COLO668 (cell line): ENCODE measurements at regions not wholly inside any gene's neighbourhood (a gene's known extent, or its start where the extent isn't known, plus 50 kb on each side); places are given as distances from the start of the nearest gene placed in this dataset.
"Not testable (repeated sequence)": the region's sequence is repeated elsewhere in the genome, so short reads cannot be mapped to it uniquely, and the experiment has no call there.

Experiments used
- DNase-seq: peaks from one replicate; lab custom pipeline; 2025; ENCODE audit not compliant: unreplicated experiment; lab: John Stamatoyannopoulos, UW

- no peak for DNase-seq
Observed at GRCh38 chr14:66008631-66009030, 477.5 kb upstream of the CCDC196 start.

- no peak for DNase-seq
Observed at GRCh38 chr14:66009089-66009488, 477.1 kb upstream of the CCDC196 start.

DNA sequence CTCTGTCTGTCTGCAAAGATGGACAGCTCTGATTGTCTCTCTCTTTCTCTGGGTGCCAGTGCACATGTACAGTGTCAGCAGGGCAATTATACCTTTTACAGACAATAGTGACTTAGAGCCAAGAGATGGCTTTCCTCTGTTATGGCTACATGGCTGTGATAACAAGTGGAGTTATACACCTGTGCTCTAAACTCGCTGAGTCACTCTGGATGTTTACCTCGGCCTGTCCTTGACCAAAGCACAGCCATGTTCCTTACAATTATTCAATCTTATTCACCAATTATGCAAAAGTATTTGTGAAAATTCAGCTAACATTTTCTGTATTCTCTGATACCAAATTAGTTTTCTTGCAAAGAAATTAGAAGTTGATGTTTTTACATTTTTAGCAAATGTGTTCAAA, 475.5 kb upstream of the CCDC196 start:
- DNase-seq: no peak

- DNase-seq: no peak
Observed at GRCh38 chr14:66011855-66012254, 474.3 kb upstream of the CCDC196 start.

DNA sequence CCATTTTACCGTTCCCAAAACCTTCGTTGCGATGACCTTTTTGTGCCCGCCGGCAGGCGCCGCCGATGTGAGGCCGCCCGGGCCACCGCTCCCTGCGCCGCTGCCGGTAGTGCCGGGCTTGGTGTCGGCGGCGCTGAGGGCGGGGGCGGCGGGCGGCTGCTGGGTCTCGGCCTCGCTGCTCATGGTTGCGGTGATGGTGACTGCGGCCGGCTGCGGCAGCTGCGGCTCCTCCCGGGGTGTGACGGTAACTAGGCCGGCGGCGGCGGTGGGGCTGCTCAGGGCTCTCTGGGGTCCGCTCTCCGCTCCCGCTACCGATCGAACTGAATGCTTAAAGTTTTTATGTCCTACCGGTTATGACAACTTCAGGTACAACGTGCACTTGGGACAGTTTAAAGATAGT, 472.6 kb upstream of the CCDC196 start:
- DNase-seq: not testable (repeated sequence)

- DNase-seq: peak; percentile 12
Observed at GRCh38 chr14:66015071-66015780, 470.9 kb upstream of the CCDC196 start.

GRCh38 chr14:66017927-66018326, 468.2 kb upstream of the CCDC196 start:
- DNase-seq: no peak

DNA sequence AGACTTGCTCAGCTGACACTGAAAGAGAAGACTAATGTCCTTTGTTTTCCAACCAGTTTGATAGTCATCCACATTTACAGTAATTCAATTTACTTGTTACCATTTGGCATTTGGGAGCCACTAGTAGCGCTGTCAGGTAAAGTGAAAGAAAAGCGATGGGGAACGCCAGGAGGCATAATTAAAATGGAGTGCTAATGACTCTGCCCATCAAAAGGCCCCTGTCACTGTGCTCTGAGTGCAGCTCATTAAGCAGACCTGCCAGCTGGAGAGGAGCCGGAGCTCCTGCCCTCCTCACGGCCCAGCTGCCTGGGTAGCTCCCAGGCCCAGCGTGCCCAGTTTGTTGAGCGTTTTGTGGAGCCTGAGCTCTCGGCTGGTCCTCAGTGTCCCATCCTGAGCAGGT, 463.6 kb upstream of the CCDC196 start:
- DNase-seq: no peak

- DNase-seq: no peak
Observed at GRCh38 chr14:66025779-66026178, 460.4 kb upstream of the CCDC196 start.

DNA sequence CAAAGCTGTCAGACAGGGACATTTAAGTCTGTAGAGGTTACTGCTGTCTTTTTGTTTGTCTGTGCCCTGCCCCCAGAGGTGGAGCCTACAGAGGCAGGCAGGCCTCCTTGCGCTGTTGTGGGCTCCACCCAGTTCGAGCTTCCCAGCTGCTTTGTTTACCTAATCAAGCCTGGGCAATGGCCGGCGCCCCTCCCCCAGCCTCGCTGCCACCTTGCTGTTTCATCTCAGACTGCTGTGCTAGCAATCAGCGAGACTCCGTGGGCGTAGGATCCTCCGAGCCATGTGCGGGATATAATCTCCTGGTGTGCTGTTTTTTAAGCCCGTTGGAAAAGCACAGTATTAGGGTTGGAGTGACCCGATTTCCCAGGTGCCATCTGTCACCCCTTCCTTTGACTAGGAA, 454.2 kb upstream of the CCDC196 start:
- DNase-seq: not testable (repeated sequence)

GRCh38 chr14:66032800-66033199, 453.4 kb upstream of the CCDC196 start:
- no peak for DNase-seq

- DNase-seq: no peak
Observed at GRCh38 chr14:66036547-66036946, 449.6 kb upstream of the CCDC196 start.

DNA sequence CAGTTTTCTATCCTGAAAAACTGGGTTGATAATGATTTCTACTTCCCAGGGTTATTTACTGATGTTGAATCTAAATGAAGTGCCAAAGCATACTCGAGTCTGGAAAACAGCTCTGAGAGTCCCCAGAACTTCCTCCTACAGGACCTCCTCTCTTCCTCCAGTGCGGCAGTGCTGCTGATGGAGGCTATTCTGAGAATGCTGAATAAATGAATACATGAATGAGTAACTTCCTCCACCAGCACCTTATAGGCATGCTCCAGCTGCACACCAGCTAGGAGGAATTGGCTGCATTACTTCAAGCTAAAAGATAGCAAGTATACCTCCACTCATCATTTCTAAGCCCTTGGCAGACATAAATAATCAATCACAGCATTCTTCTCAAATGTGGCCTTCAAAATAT, 448.8 kb upstream of the CCDC196 start:
- no peak for DNase-seq

GRCh38 chr14:66038212-66038611, 448.0 kb upstream of the CCDC196 start:
- no peak for DNase-seq

DNA sequence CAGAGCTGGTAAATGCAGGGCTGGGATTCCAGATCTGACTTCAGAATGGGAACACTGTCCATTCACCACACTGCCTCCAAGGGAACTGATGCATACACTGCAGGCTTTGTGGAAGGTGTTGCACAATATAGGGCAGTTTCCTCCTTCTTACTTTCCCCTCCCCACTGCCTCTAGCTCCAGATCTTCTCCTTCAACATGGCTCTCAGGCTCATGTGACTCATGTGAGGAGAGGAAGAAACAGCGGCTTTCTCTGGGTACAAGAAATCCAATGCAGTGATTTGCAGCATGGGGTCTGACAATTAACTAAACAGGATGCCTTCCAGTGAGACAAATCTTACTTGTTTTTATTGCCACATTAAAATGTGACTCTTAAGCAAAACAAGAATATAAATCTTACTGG, 447.6 kb upstream of the CCDC196 start:
- DNase-seq: no peak

DNA sequence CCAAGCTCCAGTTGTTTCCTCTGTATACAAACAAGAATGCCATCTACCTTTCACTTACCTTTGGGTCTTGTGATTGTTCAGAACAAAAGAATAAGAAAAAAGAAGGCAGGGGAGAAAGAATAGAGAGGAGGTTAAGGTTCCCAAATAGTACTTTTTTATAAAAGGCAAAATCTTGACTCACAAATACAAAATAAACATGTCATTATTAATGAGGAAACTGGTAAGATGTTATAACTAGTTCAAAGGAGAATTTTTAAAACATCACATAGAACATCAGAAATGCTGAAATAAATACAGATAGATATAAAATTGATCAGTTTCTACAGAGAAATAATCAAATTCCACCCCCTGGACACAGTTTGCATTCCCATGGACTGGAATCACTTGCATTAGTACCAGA, 446.7 kb upstream of the CCDC196 start:
- no peak for DNase-seq

GRCh38 chr14:66041582-66041981, 444.6 kb upstream of the CCDC196 start:
- peak; percentile 34 for DNase-seq

DNA sequence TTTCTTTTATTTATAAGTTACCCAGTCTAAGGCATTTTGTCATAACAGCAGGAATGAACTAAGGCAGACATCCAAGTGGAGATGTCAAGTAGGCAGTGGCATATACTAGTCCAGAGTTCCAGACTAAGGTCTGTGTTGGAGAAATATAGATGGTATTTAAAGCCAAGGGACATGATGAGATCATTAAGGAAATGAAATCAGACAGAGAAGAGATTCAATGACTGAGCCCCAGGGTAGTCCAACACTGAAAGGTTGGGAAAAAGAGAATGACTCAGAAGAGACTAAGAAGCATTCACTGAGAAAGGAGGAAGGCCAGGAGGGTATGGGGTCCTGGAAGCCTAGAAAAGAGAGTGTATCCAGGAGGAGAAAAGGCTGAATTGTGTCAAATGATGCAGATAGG, 442.2 kb upstream of the CCDC196 start:
- no peak for DNase-seq

GRCh38 chr14:66045572-66046021, 440.6 kb upstream of the CCDC196 start:
- no peak for DNase-seq

- no peak for DNase-seq
Observed at GRCh38 chr14:66046035-66046434, 440.1 kb upstream of the CCDC196 start.

DNA sequence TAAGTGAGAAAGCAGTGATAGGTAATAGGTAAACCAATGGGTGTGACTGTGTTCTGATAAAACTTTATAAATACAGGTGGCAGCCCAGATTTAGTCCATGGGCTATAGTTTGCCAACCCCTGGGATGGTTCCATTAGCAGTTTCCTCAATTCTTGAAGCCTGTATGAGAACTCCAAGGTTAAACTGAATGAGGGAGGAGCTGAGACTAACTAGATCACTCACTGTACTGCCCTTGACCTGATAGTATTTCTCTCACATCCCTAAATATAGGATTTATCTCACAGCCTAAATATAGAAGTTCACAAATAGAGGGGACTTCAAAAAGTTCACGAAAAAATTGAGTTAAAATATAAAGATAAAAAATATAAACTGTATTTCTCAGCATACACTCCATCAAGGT, 439.6 kb upstream of the CCDC196 start:
- no peak for DNase-seq

DNA sequence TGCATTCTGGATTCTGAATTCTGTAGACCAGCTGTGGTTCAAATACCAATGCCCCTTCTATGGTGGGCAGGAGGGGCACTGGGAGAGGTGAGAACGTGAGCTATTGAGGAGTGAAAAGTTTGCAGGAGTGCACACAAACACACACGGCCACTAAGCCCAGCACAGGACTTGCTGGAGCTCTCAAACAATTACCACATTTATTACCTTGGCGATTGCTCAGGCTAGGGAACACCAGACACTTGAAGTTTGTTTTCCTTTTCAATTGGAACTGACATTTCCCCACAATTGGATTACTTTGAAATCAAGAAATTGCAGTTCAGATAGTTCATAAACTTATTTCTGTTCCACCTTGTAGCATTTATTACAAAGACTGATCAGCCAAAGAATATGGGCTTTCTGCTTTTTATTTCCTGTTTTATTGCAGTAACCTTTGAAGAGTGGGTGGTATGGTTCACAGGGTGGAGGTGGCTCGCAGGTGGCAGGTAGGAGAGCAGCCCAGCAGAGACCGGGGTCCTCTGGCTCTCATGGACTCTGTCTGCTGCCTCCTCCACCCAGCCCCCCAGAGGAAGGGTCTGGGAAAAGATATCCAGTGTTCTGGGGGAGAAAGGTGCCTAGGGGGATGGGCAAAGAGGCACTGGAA, 429.8 kb upstream of the CCDC196 start:
- DNase-seq: no peak
